ENCODE measurements at regions not wholly inside any gene's neighbourhood (a gene's known extent, or its start where the extent isn't known, plus 50 kb on each side); places are given as distances from the start of the nearest gene placed in this dataset.
"Not testable (repeated sequence)": the region's sequence is repeated elsewhere in the genome, so short reads cannot be mapped to it uniquely, and the experiment has no call there.

- no peak for DNase-seq
Observed at GRCh38 chr21:39021478-39021832, 161.8 kb downstream of the PSMG1 start.

DNA sequence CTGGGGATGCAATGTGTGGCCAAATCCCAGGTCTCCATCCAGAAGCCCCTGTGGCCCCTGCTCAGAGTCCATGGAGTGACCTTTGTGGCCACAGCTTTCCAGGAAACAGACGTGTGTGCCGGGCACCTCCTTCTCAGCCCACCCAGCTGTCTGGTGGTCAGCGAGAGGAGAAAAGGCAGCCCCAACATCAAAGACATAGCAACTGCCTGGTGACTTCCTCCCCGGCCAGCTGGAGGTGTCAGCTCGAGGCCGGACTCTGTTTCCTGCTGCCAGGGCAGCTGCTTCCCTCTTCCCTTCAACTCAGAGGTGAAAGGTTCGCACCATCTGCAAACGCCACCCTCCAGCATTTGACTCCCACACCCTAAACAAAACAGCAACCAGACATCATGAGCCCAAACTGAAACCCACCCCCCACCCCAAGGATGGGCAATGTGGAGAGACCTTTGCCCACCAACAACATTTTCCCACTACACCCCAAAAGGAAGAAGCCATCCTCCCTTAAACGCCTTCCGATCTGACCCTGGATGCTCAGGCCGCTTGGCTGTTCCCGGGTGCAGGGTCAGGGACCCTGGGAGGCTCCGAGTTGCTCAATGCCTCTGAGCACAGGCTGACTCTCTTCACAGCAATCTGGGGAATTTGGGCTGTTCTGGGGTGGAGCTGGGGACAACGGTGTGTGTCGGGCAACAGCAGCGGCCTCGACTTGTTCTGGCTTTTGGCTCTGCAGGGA lies 162.3 kb downstream of the PSMG1 start:
- no peak for DNase-seq

DNA sequence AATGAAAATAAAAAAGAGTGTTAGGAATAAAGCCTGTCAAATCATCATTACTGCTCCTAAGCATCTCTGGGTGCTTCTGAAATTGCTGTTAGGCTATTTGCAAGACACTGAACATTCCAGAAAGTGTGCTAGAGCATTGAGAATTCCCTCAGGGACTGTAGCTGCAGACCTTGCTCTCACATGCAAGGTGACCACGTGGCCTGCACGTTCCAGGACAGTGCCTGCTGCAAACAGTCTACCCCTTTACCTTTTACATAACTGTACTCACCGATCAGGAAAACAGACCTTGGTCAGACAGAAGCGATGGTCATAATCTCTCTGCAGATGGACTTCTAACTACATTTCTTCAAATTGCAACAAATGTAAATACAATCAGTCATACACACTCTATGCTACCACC lies 164.5 kb downstream of the PSMG1 start:
- DNase-seq, result no peak

- peak; percentile 86 for DNase-seq
Observed at GRCh38 chr21:39016740-39017315, 166.4 kb downstream of the PSMG1 start.

DNA sequence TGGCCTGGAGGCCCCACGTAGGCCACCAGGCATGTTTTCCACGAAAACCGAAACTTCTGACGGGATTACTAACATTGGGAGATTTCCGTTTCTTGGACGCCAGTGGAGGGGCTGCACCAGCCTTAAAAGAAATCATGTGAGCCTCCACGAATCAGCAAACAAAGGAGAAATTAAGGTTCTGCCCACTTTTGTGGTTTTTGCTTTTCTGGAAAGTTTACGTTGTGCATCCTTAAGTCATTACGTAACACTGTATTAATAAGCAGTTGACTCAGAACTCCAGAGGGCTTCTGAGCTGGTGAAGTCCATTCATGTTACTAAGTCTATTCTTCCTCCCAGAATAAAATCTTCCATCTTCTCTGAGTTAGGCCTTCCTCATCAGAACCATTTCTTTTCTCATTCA lies 168.5 kb downstream of the PSMG1 start:
- no peak for DNase-seq

DNA sequence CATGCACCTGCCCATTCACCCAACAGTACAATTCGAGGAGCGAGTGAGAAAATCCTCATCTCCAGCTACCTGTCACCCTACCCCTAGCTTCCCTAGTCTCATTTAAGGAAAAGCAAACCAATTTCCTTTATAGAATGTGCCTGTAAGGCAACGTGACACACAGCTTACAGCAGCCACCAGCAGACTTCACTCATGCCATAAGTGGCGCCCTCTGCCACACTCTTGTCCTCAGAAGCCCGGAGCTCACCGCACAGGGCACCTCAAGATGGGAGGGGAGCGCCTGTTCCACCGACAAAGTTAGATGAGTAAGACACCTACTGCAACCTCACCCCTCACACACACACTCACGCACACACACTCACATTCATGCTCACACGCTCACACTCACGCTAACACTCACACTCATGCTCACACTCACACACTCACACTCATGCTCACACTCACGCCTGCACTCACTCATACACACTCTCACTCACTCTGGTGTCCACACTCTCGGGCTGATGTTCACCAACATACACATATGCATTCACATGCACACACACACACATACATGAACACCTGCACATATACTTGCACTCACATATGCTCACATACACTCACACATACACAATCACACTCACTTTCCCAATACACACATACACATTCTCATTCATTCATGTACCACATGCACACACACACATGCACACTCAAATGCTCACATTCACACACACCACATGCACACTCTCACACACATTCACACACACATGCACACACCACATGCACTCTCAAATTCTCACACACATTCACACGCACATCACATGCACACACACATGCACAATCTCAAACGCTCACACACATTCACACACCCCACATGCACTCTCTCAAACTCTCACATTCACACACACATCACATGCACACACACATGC lies 170.7 kb downstream of the PSMG1 start:
- no peak for DNase-seq

DNA sequence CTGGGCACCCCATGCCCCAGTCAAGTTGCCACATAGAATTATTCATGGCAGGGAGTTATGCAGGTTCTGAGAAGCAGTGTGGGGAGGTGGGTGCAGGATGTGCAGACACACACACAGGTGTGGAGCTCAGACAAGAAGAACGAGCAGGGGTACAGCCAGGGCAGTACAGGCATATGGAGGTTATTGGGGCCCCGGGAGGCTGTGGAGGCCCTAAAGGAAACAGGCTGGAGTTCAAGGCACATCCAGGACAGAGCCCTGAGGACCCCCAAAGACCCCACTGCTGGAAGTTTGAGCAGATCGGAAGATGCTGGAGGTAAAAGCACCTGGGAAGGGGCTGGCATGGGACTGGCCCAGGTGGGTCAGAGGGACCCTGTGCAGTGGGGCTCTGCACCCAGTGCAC lies 171.3 kb downstream of the PSMG1 start:
- DNase-seq, result no peak

DNA sequence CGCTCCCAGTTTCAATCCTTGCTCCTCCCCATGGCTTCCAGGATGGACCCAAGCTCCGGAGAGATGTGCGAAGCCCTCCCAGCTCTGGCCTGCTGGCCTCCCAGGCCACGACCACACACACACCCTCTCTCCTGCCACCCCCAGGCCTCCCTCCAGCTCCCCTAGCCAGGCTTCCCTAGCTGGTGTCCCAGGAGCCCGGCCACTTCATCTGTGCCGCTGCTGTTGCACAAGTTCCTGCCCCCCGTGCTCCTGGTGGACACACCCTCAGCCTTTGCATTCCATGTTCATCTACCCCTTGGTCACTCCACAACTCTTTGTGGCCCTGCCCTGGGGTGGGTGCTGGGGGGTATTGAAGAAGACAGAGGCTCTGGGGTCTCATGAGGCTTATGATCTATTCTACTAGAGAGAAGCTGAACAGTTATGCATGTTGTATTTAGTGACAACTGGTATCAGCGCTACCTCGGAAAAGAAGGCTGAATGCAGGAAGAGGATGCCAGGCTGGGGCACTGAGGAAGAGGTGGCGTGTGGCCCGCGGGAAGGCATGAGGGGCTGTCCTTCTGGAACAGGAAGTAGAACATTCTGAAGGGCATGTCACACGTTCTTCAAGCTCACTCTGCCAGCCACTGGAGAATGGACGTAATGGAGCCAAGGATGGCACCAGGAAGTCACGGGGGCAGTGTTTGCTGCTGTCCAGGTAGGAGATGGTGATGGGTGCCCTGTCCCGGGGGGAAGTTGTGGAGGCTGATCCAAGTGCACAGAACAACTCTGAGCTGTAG lies 172.4 kb downstream of the PSMG1 start:
- DNase-seq, result no peak

DNA sequence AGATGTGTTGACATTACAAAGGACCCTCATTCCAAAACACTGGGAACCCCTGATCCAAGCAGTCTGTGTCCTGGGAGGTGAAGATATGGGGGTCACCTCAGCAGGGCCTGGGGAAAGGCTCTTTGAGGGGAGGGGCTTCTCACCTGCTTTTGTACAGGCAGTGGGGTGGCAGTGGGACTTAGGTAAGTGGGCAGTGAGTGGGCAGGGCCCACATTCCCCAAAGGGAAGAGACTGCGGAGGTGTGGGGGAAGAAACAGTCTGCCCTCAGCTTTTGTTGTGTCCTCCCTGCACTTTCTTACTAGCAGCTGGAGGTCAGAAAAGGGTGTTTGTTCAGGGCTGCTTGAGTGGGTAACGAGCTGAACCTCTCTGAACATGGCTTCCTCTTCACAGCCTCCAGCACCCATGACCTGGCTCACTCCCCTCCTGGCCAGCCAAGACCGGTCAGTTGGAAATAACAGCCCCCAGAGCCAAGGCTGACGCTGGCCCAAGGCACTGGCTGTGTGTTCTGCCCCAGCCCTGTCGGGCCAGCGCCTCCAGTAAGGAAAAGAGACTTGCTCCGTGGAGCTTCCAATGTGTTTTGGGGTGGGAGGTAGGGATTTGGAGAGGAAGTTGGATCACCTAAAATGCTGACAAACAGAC lies 173.5 kb downstream of the PSMG1 start:
- DNase-seq, result no peak

DNA sequence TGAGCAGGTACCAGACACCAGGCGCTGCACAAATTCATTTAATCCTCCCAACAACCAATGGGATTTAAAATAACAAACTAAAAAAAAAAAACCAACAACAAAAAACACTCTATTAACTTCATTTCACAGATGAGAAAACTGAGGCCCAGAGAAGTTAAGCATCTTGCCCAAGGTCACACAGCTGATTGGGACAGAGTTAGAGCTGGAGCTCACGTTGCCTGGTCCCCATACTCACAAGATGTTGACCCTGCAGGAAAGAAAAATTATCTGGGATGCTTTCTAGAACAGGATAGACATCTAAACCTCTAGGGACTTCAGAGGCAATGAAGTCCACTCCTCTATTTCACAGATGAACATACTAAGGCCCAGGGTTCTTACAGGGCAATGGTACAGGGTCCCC lies 175.3 kb downstream of the PSMG1 start:
- DNase-seq, result no peak

DNA sequence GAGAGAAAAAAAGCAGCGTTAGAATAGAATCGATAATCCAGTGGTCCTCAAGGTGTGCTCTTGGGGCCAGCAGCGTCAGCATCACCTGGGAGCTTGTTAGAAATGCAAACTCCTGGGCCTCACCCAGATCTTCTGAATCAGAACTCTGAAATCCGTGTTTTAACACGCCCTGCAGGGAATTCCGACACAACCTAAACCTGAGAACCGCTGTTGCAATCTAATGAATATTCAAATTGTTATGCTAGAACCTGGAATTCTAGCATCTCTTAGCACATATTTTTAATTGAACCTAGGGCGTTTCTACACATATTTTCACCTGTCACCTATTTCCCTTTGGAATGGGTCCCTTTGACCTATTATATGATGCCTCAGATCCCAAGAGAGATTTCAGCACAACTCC lies 175.7 kb downstream of the PSMG1 start:
- DNase-seq, result no peak

GRCh38 chr21:39006571-39007311 lies 176.5 kb downstream of the PSMG1 start:
- peak; percentile 84 for DNase-seq

- DNase-seq, result no peak
Observed at GRCh38 chr21:39005502-39005787, 177.8 kb downstream of the PSMG1 start.

GRCh38 chr21:39004634-39005501 lies 178.4 kb downstream of the PSMG1 start:
- peak; percentile 45 for DNase-seq

DNA sequence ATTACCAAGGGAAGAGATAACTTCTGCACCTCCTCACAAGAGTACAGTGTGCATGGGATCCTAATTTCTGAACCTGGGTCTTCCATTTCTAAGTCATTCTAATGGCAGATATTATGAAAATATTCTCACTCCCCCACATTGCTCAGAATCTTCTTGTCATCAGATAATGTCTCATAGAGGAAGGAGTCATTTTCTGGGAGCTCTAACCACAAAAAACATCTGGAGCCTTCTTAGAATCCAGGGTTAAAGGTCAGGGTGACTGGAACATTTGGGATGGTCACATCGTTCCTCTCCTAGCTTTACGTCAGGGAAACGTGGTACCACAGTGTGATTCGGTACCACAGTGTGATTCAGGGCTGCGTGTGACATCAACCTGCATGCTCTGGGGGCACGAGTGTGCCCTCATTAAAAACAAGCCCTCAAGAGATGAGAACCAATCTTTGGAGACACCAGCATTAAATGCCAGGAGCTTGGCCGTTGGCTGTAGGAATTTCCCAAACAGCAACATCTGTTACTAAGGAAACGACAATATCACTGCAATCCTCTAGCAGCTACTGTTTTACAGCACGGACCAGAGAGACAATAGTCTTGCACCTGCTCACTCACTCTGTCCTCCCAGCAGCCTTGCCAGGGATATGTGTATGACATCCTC lies 179.1 kb downstream of the PSMG1 start:
- peak; percentile 88 for DNase-seq

GRCh38 chr21:39001341-39001740 lies 181.9 kb downstream of the PSMG1 start:
- DNase-seq, result no peak

- no peak for DNase-seq
Observed at GRCh38 chr21:39000496-39000895, 182.8 kb downstream of the PSMG1 start.

DNA sequence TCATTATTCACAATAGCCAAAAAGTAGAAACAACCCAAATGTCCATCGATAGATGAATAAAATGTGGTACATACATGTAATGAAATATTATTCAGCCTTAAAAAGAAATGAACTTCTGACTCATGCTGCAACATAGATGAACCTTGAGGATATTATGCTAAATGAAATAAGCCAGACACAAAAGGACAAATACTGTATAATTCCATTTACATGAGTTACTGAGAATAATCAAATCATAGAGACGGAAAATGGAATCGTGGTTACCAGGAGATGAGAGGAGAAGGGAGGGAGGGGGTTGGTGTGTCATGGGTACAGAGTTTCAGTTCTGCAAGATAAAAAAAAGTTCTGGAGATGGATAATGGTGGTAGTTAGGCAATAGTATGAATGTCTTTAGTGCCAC lies 184.1 kb downstream of the PSMG1 start:
- no peak for DNase-seq

GRCh38 chr21:38998281-38998680 lies 185.0 kb downstream of the PSMG1 start:
- DNase-seq, result not testable (repeated sequence)

- not testable (repeated sequence) for DNase-seq
Observed at GRCh38 chr21:38997843-38998175, 185.4 kb downstream of the PSMG1 start.

Measured in OCI-M1 (cell line).